Neuronal stem cell (in vitro differentiated cells): ENCODE measurements at regions not wholly inside any gene's neighbourhood (a gene's known extent, or its start where the extent isn't known, plus 50 kb on each side); places are given as distances from the start of the nearest gene placed in this dataset.

Source experiments
- DNase-seq: peaks from one replicate; pipeline ENCODE4 v3.0.0-alpha.2; 2013; ENCODE audit warnings: low spot score
- H2AFZ ChIP-seq: one replicate; pipeline ENCODE4 v1.6.1; 2013; ENCODE audit warnings: mild to moderate bottlenecking, low read length, inconsistent platforms
- H2AK5ac ChIP-seq: 2 replicates; pipeline ENCODE4 v1.6.1; 2013; ENCODE audit warnings: low read depth, mild to moderate bottlenecking, inconsistent platforms, low read length, moderate library complexity, mixed read lengths
- H2BK120ac ChIP-seq: 2 replicates; pipeline ENCODE4 v1.6.1; 2013; ENCODE audit warnings: low read depth, mild to moderate bottlenecking, inconsistent platforms, low read length, moderate library complexity, mixed read lengths
- H2BK12ac ChIP-seq: one replicate; pipeline ENCODE4 v1.6.1; 2013; ENCODE audit warnings: low read length, inconsistent platforms
- H2BK15ac ChIP-seq: 2 replicates; pipeline ENCODE4 v1.6.1; 2013; ENCODE audit warnings: mild to moderate bottlenecking, low read length, inconsistent platforms, mixed read lengths
- H2BK5ac ChIP-seq: one replicate; pipeline ENCODE4 v1.6.1; 2013; ENCODE audit warnings: inconsistent platforms, mild to moderate bottlenecking, low read length, moderate library complexity
- H3K14ac ChIP-seq: one replicate; pipeline ENCODE4 v1.6.1; 2013; ENCODE audit warnings: low read length, inconsistent platforms
- H3K18ac ChIP-seq: 2 replicates; pipeline ENCODE4 v1.6.1; 2013; ENCODE audit warnings: low read length, inconsistent platforms
- H3K23ac ChIP-seq: 2 replicates; pipeline ENCODE4 v1.6.1; 2013; ENCODE audit warnings: low read depth, mild to moderate bottlenecking, mixed read lengths, low read length, inconsistent platforms; ENCODE audit not compliant: poor library complexity
- H3K27ac ChIP-seq: replicated peaks from 3 replicates; pipeline ENCODE4 v1.5.1; 2013; ENCODE audit warnings: low read length, inconsistent platforms
- H3K27me3 ChIP-seq, 3 experiments: 2 replicates each; pipeline ENCODE4 v1.6.1; 2013; ENCODE audit warnings: low read length in 3 of 3, mild to moderate bottlenecking in 2 of 3, inconsistent platforms in 1 of 3, low read depth in 1 of 3, mixed read lengths in 1 of 3, moderate library complexity in 1 of 3; ENCODE audit not compliant: control insufficient read depth in 3 of 3, insufficient read depth in 3 of 3
- H3K36me3 ChIP-seq, 2 donors: replicated peaks in 1 of 2; 2 replicates each; pipeline ENCODE4 v1.6.1; 2013; ENCODE audit warnings: low read length in 2 of 2; ENCODE audit not compliant: control insufficient read depth in 2 of 2, insufficient read depth in 2 of 2
- H3K4ac ChIP-seq: 2 replicates; pipeline ENCODE4 v1.6.1; 2013; ENCODE audit warnings: inconsistent platforms, mild to moderate bottlenecking, low read length, moderate library complexity
- H3K4me1 ChIP-seq, 2 donors: 1 replicate in 1 of 2; 2 replicates in 1 of 2; pipeline ENCODE4 v1.6.1; 2013; ENCODE audit warnings: low read length in 2 of 2, low read depth in 1 of 2; ENCODE audit not compliant: control insufficient read depth in 2 of 2, insufficient read depth in 1 of 2
- H3K4me2 ChIP-seq: one replicate; pipeline ENCODE4 v1.6.1; 2013; ENCODE audit warnings: mild to moderate bottlenecking, low read length, inconsistent platforms; ENCODE audit not compliant: insufficient read depth, poor library complexity, severe bottlenecking
- H3K4me3 ChIP-seq, 2 donors: 2 replicates each; pipeline ENCODE4 v1.5.1; 2013; ENCODE audit warnings: low read length in 2 of 2, mild to moderate bottlenecking in 2 of 2, inconsistent platforms in 1 of 2, moderate library complexity in 1 of 2
- H3K79me1 ChIP-seq: one replicate; pipeline ENCODE4 v1.6.1; 2013; ENCODE audit warnings: low read depth, mild to moderate bottlenecking, inconsistent platforms, low read length, moderate library complexity
- H3K9ac ChIP-seq: one replicate; pipeline ENCODE4 v1.6.1; 2013; ENCODE audit warnings: mild to moderate bottlenecking, low read depth, low read length, inconsistent platforms; ENCODE audit not compliant: poor library complexity
- H3K9me3 ChIP-seq, 2 donors: replicated peaks in 1 of 2; 2 replicates each; pipeline versions ENCODE3 to v1.6.1; 2013; ENCODE audit warnings: low read length in 2 of 2, mild to moderate bottlenecking in 2 of 2, inconsistent platforms in 1 of 2, low read depth in 1 of 2, mixed read lengths in 1 of 2, moderate library complexity in 1 of 2; ENCODE audit not compliant: control insufficient read depth in 2 of 2, insufficient read depth in 1 of 2
- H4K8ac ChIP-seq: one replicate; pipeline ENCODE4 v1.6.1; 2013; ENCODE audit warnings: low read depth, mild to moderate bottlenecking, inconsistent platforms, low read length, moderate library complexity
- H4K91ac ChIP-seq: one replicate; pipeline ENCODE4 v1.6.1; 2013; ENCODE audit warnings: low read length, low read depth, mild to moderate bottlenecking, inconsistent platforms; ENCODE audit not compliant: poor library complexity
- WGBS, 2 donors: extraction: QIAGEN DNeasy Blood & Tissue Kit; methylation state at CpG; one replicate each; pipeline ENCODE4 v1.1.7; 2013; ENCODE audit warnings: missing lambda C conversion rate in 2 of 2, mixed read lengths in 1 of 2; ENCODE audit not compliant: insufficient read length in 2 of 2, insufficient replicate concordance in 1 of 2; ENCODE audit errors: extremely low coverage in 2 of 2; 5-methylcytosine and 5-hydroxymethylcytosine counted together

GRCh38 chr5:96051401-96051830 lies 89.8 kb upstream of the ELL2 start:
- H3K27me3 ChIP-seq, result peaks cover 0 to 3% (median 0%) of the 10 kb centered on the region in 3 experiments
- H3K4me1 ChIP-seq, result peaks cover 0 to 7% of the 10 kb centered on the region in 2 donors
- no peak overlapping the region for H2BK12ac ChIP-seq
- H3K4me2 ChIP-seq, result no peak overlapping the region
- no peak overlapping the region for H3K9ac ChIP-seq
- no peak overlapping the region for H3K23ac ChIP-seq
- H2BK120ac ChIP-seq, result no peak overlapping the region
- no peaks in the 10 kb centered on the region for H3K79me1 ChIP-seq
- no peak overlapping the region for H4K91ac ChIP-seq
- no peaks in the 10 kb centered on the region for H3K9me3 ChIP-seq
- no peak overlapping the region for H2BK15ac ChIP-seq
- H2AFZ ChIP-seq, result no peak overlapping the region
- H3K14ac ChIP-seq, result no peak overlapping the region
- H2BK5ac ChIP-seq, result no peak overlapping the region
- no peak overlapping the region for H3K18ac ChIP-seq
- H3K36me3 ChIP-seq, result no peaks in the 10 kb centered on the region
- H3K4ac ChIP-seq, result no peak overlapping the region
- H2AK5ac ChIP-seq, result no peak overlapping the region
- H3K4me3 ChIP-seq, result no peak overlapping the region
- no peak overlapping the region for H4K8ac ChIP-seq
- no peak overlapping the region for H3K27ac ChIP-seq
- no CpG with 5 or more reads among the region's 4 CpGs for WGBS, 2 donors
- no peak for DNase-seq

- 100% methylated on average over 1 of the region's 7 CpGs; no CpG with 5 or more reads in 1 of the 2 donors for WGBS, 2 donors
These were observed 88.7 kb upstream of the ELL2 start for GRCh38 chr5:96050273-96050880.

GRCh38 chr5:96049398-96050272 lies 88.0 kb upstream of the ELL2 start:
- no peak overlapping the region for H2AK5ac ChIP-seq
- H3K36me3 ChIP-seq, result no peaks in the 10 kb centered on the region
- no peak overlapping the region for H4K8ac ChIP-seq
- H3K27me3 ChIP-seq, result no peaks in the 10 kb centered on the region
- H2BK120ac ChIP-seq, result no peak overlapping the region
- H3K79me1 ChIP-seq, result no peaks in the 10 kb centered on the region
- H2BK5ac ChIP-seq, result no peak overlapping the region
- peaks cover 0 to 5% of the 10 kb centered on the region in 2 donors for H3K4me1 ChIP-seq
- H2BK12ac ChIP-seq, result no peak overlapping the region
- no peak overlapping the region for H4K91ac ChIP-seq
- H3K9me3 ChIP-seq, result no peaks in the 10 kb centered on the region
- no peak overlapping the region for H3K4me3 ChIP-seq
- no peak overlapping the region for H3K14ac ChIP-seq
- no CpG with 5 or more reads among the region's 3 CpGs for WGBS, 2 donors
- no peak overlapping the region for H2AFZ ChIP-seq
- H3K27ac ChIP-seq, result no peak overlapping the region
- DNase-seq, result no peak
- no peak overlapping the region for H3K4ac ChIP-seq
- H3K23ac ChIP-seq, result no peak overlapping the region
- H3K9ac ChIP-seq, result no peak overlapping the region
- no peak overlapping the region for H3K4me2 ChIP-seq
- no peak overlapping the region for H2BK15ac ChIP-seq
- H3K18ac ChIP-seq, result no peak overlapping the region

More at GRCh38 chr5:96050273-96050880, 88.7 kb upstream of the ELL2 start:
- no peaks in the 10 kb centered on the region for H3K27me3 ChIP-seq
- no peak overlapping the region for H3K4me2 ChIP-seq
- H3K18ac ChIP-seq, result peak overlapping the region; percentile 16
- no peak overlapping the region for H2AFZ ChIP-seq
- H3K36me3 ChIP-seq, result no peaks in the 10 kb centered on the region
- DNase-seq, result no peak
- no peak overlapping the region for H3K27ac ChIP-seq
- no peak overlapping the region for H4K91ac ChIP-seq
- no peak overlapping the region for H3K14ac ChIP-seq
- H2BK120ac ChIP-seq, result no peak overlapping the region
- H3K79me1 ChIP-seq, result no peaks in the 10 kb centered on the region
- peak overlapping the region; percentile 66 for H2AK5ac ChIP-seq
- no peak overlapping the region for H2BK15ac ChIP-seq
- H4K8ac ChIP-seq, result no peak overlapping the region
- no peak overlapping the region for H2BK5ac ChIP-seq
- H3K9me3 ChIP-seq, result no peaks in the 10 kb centered on the region
- no peak overlapping the region for H2BK12ac ChIP-seq
- H3K4me3 ChIP-seq, result no peak overlapping the region
- H3K4ac ChIP-seq, result no peak overlapping the region
- H3K4me1 ChIP-seq, result peaks cover 0 to 5% of the 10 kb centered on the region in 2 donors
- H3K23ac ChIP-seq, result no peak overlapping the region
- H3K9ac ChIP-seq, result no peak overlapping the region

- Histone ChIP-seq H3K9me3 (no peaks in the 10 kb centered on the region), H2BK120ac (no peak overlapping the region), H2BK5ac (no peak overlapping the region), H2AK5ac (no peak overlapping the region), H3K79me1 (no peaks in the 10 kb centered on the region), H3K27me3 (no peaks in the 10 kb centered on the region), H2AFZ (no peak overlapping the region), H3K36me3 (no peaks in the 10 kb centered on the region), H3K4me3 (no peak overlapping the region), H2BK15ac (no peak overlapping the region), H3K4ac (no peak overlapping the region), H4K8ac (no peak overlapping the region), H3K23ac (no peak overlapping the region), H3K27ac (no peak overlapping the region), H3K18ac (no peak overlapping the region), H3K9ac (no peak overlapping the region), H3K4me1 (peaks cover 0 to 5% of the 10 kb centered on the region in 2 donors), H3K4me2 (no peak overlapping the region), H3K14ac (no peak overlapping the region), H4K91ac (no peak overlapping the region), H2BK12ac (no peak overlapping the region)
- no CpG with 5 or more reads among the region's 6 CpGs for WGBS, 2 donors
- no peak for DNase-seq
These were observed 87.1 kb upstream of the ELL2 start for GRCh38 chr5:96048763-96049162.
